B cell (primary cell): ENCODE measurements at regions not wholly inside any gene's neighbourhood (a gene's known extent, or its start where the extent isn't known, plus 50 kb on each side); places are given as distances from the start of the nearest gene placed in this dataset.

Experiments used
- ATAC-seq: fragments of 200-7000 bp; cut with Tn5 transposase; one replicate; pipeline ENCODE4 v1.10.0; 2021; ENCODE audit warnings: low read depth, mild to moderate bottlenecking, moderate number of reproducible peaks, moderate library complexity
- CTCF ChIA-PET: fragments of 350-600 bp; sonication (Branson Sonifier 250); formaldehyde crosslinking; loops from one replicate; lab custom pipeline; 2021; ENCODE audit warnings: antibody characterized with exemption, inconsistent platforms; lab: Charles Lee
- POLR2A ChIA-PET: fragments of 350-600 bp; sonication (Branson Sonifier 250); formaldehyde crosslinking; loops from one replicate; lab custom pipeline; 2021; ENCODE audit warnings: antibody characterized with exemption; lab: Charles Lee
- DNase-seq: peaks from one replicate; pipeline ENCODE4 v3.0.0; 2013
- H2AFZ ChIP-seq: 2 replicates; pipeline ENCODE4 v1.6.1; 2012; ENCODE audit warnings: mild to moderate bottlenecking, low read depth, low read length; ENCODE audit not compliant: insufficient read depth, poor library complexity, severe bottlenecking
- H3K27ac ChIP-seq, 2 donors: 1 replicate in 1 of 2; 2 replicates in 1 of 2; pipeline ENCODE4 v1.5.1; 2012 to 2013; ENCODE audit warnings: low read length in 2 of 2, mild to moderate bottlenecking in 2 of 2, moderate library complexity in 1 of 2
- H3K27me3 ChIP-seq, 4 experiments: fragments of 200-600 bp in 1 of 4; sonication (generic) in 1 of 4; replicated peaks in 1 of 4; 1 replicate in 2 of 4; 2 replicates in 2 of 4; pipeline versions ENCODE4 v1.6.1 to v1.7.0; 2013 to 2016; ENCODE audit warnings: low read length in 3 of 4, mild to moderate bottlenecking in 2 of 4, mixed read lengths in 1 of 4, moderate library complexity in 1 of 4; ENCODE audit not compliant: insufficient read depth in 4 of 4, control insufficient read depth in 3 of 4; ENCODE audit errors: control extremely low read depth in 1 of 4
- H3K36me3 ChIP-seq, 2 experiments: replicated peaks in 1 of 2; 1 replicate in 1 of 2; 2 replicates in 1 of 2; pipeline versions ENCODE4 v1.6.1 to v1.7.1; 2013; ENCODE audit warnings: low read length in 1 of 2; ENCODE audit not compliant: insufficient read depth in 2 of 2, control insufficient read depth in 1 of 2; ENCODE audit errors: control extremely low read depth in 1 of 2, extremely low read depth in 1 of 2
- H3K4me1 ChIP-seq, 2 donors: fragments of 200-600 bp in 1 of 2; sonication (generic) in 1 of 2; 1 replicate in 1 of 2; 2 replicates in 1 of 2; pipeline versions ENCODE4 v1.5.1 to v1.6.1; 2013 to 2017; ENCODE audit warnings: low read length in 2 of 2; ENCODE audit not compliant: control insufficient read depth in 2 of 2, insufficient read depth in 2 of 2
- H3K4me2 ChIP-seq: replicated peaks from 2 replicates; pipeline ENCODE3; 2012; ENCODE audit warnings: mild to moderate bottlenecking, low read depth, low read length; ENCODE audit not compliant: poor library complexity, severe bottlenecking
- H3K4me3 ChIP-seq, 5 experiments: fragments of 200-600 bp in 1 of 5; sonication (generic) in 1 of 5; 1 replicate in 3 of 5; 2 replicates in 2 of 5; pipeline versions ENCODE4 v1.5.1 to v1.7.0; 2011 to 2016; ENCODE audit warnings: low read length in 4 of 5, mild to moderate bottlenecking in 4 of 5, low read depth in 2 of 5, control low read depth in 1 of 5, moderate library complexity in 1 of 5; ENCODE audit not compliant: insufficient read depth in 1 of 5; ENCODE audit errors: control extremely low read depth in 1 of 5, extremely low read depth in 1 of 5
- H3K79me2 ChIP-seq: fragments of 200-600 bp; sonication (generic); one replicate; pipeline ENCODE4 v1.6.0; 2016; ENCODE audit warnings: low read length; ENCODE audit not compliant: control insufficient read depth, insufficient read depth
- H3K9ac ChIP-seq: fragments of 200-600 bp; sonication (generic); 2 replicates; pipeline ENCODE4 v1.6.1; 2017; ENCODE audit warnings: mild to moderate bottlenecking, low read length, moderate library complexity
- H3K9me3 ChIP-seq, 3 donors: one replicate each; pipeline versions ENCODE4 v1.6.1 to v1.7.1; 2013; ENCODE audit warnings: low read length in 2 of 3; ENCODE audit not compliant: control insufficient read depth in 2 of 3, insufficient read depth in 1 of 3; ENCODE audit errors: control extremely low read depth in 1 of 3
- H4K20me1 ChIP-seq: 2 replicates; pipeline ENCODE4 v1.6.0; 2012; ENCODE audit warnings: mild to moderate bottlenecking, low read length; ENCODE audit not compliant: insufficient read depth, control insufficient read depth, poor library complexity, severe bottlenecking
- H3K27ac Mint-ChIP-seq: one replicate; pipeline ENCODE4 v1.8.0; 2021; ENCODE audit warnings: mixed read lengths
- H3K27me3 Mint-ChIP-seq: one replicate; pipeline ENCODE4 v1.8.0; 2021; ENCODE audit warnings: mixed read lengths
- H3K4me1 Mint-ChIP-seq: one replicate; pipeline ENCODE4 v1.8.0; 2021; ENCODE audit warnings: mixed read lengths
- H3K4me3 Mint-ChIP-seq: one replicate; pipeline ENCODE4 v1.8.0; 2021; ENCODE audit warnings: mixed read lengths
- H3K9me3 Mint-ChIP-seq: one replicate; pipeline ENCODE4 v1.8.0; 2022; ENCODE audit warnings: mixed read lengths; ENCODE audit not compliant: insufficient read depth
- EZH2 ChIP-seq: IDR thresholded peaks from 2 replicates; pipeline ENCODE4 v1.6.1; 2012; ENCODE audit warnings: borderline replicate concordance, low read depth, mild to moderate bottlenecking, moderate library complexity, low read length; ENCODE audit not compliant: insufficient read depth, poor library complexity, severe bottlenecking
- WGBS: methylation state at CpG from one replicate; pipeline ENCODE4 v1.1.5; 2013; ENCODE audit warnings: missing lambda C conversion rate; ENCODE audit not compliant: insufficient coverage; 5-methylcytosine and 5-hydroxymethylcytosine counted together
- intact Hi-C: fragments of 100-400 bp; cut with micrococcal nuclease; formaldehyde crosslinking; loops from one replicate; pipeline ENCODE4 v1.10.0; 2022
- TF ChIP-seq, protein P1 (sequence below): fragments of 200-600 bp; IDR thresholded peaks from one replicate; pipeline ENCODE4 v1.8.0; 2022; ENCODE audit warnings: antibody characterized with exemption, mild to moderate bottlenecking

- H3K36me3 ChIP-seq, result no peaks in the 10 kb centered on the region
- DNase-seq (no peak), ATAC-seq (no peak)
- no peaks in the 10 kb centered on the region for H3K79me2 ChIP-seq
- no peaks in the 10 kb centered on the region for H4K20me1 ChIP-seq
- intact Hi-C loops, result no loop called here
- H3K27ac ChIP-seq, result no peak overlapping the region
- H3K4me3 Mint-ChIP-seq, result no peak overlapping the region
- POLR2A ChIA-PET, result no interaction called here
- H3K9me3 ChIP-seq, result no peaks in the 10 kb centered on the region
- H3K9me3 Mint-ChIP-seq, result no peaks in the 10 kb centered on the region
- no peak overlapping the region for H2AFZ ChIP-seq
- H3K27ac Mint-ChIP-seq, result no peak overlapping the region
- H3K9ac ChIP-seq, result no peak overlapping the region
- H3K4me1 Mint-ChIP-seq, result no peaks in the 10 kb centered on the region
- no peak overlapping the region for H3K4me2 ChIP-seq
- no peak overlapping the region for H3K4me3 ChIP-seq
- WGBS, result 86% methylated on average over 1 of the region's 2 CpGs
- no peaks in the 10 kb centered on the region for H3K27me3 Mint-ChIP-seq
- TF ChIP-seq EZH2, result no peak
- TF ChIP-seq, protein P1, sequence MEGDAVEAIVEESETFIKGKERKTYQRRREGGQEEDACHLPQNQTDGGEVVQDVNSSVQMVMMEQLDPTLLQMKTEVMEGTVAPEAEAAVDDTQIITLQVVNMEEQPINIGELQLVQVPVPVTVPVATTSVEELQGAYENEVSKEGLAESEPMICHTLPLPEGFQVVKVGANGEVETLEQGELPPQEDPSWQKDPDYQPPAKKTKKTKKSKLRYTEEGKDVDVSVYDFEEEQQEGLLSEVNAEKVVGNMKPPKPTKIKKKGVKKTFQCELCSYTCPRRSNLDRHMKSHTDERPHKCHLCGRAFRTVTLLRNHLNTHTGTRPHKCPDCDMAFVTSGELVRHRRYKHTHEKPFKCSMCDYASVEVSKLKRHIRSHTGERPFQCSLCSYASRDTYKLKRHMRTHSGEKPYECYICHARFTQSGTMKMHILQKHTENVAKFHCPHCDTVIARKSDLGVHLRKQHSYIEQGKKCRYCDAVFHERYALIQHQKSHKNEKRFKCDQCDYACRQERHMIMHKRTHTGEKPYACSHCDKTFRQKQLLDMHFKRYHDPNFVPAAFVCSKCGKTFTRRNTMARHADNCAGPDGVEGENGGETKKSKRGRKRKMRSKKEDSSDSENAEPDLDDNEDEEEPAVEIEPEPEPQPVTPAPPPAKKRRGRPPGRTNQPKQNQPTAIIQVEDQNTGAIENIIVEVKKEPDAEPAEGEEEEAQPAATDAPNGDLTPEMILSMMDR, result no peak
- H3K27me3 ChIP-seq, result no peaks in the 10 kb centered on the region
- H3K4me1 ChIP-seq, result no peaks in the 10 kb centered on the region
- CTCF ChIA-PET, result no interaction called here
Observed at GRCh38 chr4:43742083-43742482, 706.5 kb downstream of the KCTD8 start.

GRCh38 chr4:43754566-43754965 is 694.0 kb downstream of the KCTD8 start:
- WGBS, result no CpG with 5 or more reads among the region's 3 CpGs
- Histone ChIP-seq H3K4me1 (no peaks in the 10 kb centered on the region), H3K36me3 (no peaks in the 10 kb centered on the region), H3K4me3 (no peak overlapping the region), H3K27me3 (no peaks in the 10 kb centered on the region), H3K27ac (no peak overlapping the region), H3K79me2 (no peaks in the 10 kb centered on the region), H3K9ac (no peak overlapping the region), H4K20me1 (no peaks in the 10 kb centered on the region), H3K4me2 (no peak overlapping the region), H3K9me3 (peaks cover 0 to 1% (median 0%) of the 10 kb centered on the region in 3 donors), H2AFZ (no peak overlapping the region)
- intact Hi-C loops, result no loop called here
- Mint-ChIP-seq H3K4me3 (no peak overlapping the region), H3K27me3 (no peaks in the 10 kb centered on the region), H3K4me1 (no peaks in the 10 kb centered on the region), H3K27ac (no peak overlapping the region), H3K9me3 (no peaks in the 10 kb centered on the region)
- TF ChIP-seq, protein P1, result no peak
- no peak for TF ChIP-seq EZH2
- ATAC-seq (no peak), DNase-seq (no peak)
- ChIA-PET CTCF (no interaction called here), POLR2A (no interaction called here)
